DMS53 treated with DMSO at 0.1 percent for 48 hours (cell line): ENCODE measurements at regions not wholly inside any gene's neighbourhood (a gene's known extent, or its start where the extent isn't known, plus 50 kb on each side); places are given as distances from the start of the nearest gene placed in this dataset.

Experiments
- DNase-seq: peaks from one replicate; lab custom pipeline; 2025; ENCODE audit not compliant: unreplicated experiment; lab: John Stamatoyannopoulos, UW

DNA sequence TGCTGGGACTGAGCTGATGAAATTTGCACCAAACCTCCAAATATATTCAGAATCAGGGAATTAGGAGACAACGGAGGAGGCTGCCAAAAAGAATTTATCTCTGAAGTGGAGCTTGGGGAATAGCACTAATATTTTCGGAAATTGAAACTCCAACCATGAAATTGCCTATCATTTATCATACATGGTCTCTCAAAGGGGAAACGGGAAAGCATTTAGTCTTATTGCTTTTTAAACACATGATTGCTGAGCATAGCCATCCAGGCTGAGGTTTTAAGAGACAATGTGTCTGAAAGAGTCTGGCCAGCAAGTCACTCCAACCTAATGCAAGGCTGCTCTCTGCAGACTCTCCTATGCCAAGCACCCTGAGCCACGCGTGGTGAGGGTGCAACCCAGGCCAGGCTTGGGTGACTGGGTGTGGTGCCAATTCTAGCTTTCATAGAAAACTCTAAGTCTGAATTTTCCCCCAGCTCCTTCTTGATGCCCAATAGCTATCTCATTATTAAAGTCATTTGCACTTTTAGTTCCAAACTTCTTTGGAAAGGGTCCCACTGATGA is 200.2 kb downstream of the RPLP1 start:
- DNase-seq, result no peak

DNA sequence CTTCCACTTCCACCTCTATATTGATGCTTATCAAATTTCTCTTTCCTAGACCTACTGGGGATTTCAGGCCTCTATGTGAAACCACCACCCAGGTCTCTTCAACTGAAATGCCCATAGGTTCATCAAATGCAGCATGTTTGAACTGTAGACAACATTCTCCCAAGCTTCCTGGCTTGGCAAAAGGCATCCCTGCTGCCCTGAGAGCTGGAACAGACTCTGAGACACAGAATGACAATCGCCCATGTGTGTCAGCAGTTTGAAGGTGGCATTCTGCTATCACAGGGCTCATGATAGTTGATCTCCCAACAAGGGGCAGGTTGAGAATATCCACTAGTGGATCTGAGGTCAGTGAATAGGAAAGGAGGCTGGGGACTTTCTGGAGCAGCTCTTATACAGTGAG is 200.7 kb downstream of the RPLP1 start:
- DNase-seq, result no peak

DNA sequence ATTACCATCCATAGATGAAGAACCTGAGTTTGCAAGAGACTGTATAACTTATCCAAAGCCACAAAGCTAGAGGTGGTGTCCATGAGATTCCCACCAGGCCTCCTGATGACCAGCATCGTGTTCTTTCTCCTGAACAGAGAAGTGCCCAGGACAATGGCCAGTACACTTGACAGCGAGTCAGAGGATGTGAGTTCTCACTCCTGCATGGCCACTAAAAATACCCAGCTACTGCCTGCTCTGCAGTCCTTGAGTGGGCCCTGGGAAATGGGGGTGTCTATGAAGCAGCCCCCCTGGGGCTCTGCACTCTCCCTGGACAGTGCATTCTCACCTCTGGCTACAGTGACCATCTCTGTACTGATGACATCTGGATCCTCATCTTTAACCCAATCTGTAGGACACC is 201.2 kb downstream of the RPLP1 start:
- DNase-seq, result no peak

DNA sequence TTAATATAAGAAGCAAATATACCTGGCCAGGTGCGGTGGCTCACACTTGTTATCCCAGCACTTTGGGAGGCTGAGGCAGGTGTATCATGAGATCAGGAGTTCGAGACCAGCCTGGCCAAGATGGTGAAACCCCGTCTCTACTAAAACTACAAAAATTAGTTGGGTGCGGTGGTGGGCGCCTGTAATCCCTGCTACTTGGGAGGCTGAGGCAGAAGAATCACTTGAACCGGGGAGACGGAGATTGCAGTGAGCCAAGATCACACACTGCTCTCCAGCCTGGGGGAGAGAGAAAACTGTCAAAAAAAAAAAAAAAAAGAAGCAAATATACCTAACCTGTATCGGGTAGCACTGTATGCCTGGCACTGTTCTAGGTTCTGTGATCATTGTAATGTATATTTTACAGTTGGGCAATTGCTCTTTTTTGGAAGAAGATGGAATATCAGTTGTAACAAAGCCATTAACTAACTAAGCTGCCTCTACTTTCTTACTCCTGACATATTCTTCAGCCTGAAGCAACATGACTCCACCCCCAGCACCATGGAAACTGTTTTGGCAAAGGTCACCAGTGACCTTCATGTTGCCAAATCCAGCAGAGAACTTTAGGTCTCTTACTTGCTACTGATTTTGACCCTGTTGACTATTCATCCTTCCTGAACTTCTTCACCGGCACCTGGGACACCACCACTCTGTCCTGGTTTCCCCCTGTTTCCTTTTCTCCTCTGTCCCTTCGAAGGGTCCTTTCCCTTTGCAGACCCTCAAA is 203.8 kb downstream of the RPLP1 start:
- DNase-seq, result no peak

DNA sequence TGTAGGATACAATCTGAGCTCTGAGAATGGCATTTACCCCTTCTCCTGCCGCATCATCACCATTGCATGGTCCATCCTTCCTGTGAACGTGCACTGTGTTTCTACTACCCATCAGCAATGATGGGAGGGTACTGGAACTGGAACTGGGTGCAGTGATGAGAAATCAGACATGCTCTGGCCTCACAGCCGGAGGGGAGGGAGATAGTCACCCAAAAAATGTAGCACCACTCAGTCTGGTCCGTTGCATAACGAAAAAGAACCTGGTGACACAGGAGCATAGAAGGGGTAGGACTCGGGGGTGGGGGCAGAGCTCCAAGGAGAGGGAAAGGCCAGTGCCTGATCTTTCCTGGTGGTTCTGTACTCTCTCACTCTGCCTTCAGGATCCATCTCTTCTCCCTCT is 205.0 kb downstream of the RPLP1 start:
- DNase-seq, result no peak

DNA sequence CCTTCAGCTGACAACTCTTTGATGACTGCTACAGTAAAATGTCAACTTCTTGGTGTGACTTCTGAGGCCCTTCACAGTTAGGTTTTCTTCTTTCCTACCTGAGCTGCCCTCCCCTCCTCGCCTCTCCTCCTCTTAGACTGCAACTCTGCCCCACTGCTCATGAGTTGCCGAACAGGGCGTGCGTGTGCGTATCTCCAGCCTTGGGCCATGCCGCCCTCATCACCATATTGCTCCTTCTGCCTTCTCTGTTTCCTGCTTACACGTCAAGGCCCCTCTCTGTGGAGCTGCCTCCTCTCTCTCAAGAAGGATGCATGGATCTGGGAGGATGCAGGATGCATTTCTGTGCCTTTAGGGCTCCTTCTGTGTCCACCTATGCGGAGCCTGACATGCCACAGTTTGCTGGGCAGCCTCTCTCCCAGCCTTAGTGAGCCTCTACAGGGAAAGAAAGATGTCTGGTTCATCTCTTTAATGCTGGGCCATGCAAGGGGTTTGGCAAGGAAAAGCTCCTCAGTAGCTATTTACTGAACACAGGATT is 205.9 kb downstream of the RPLP1 start:
- no peak for DNase-seq

DNA sequence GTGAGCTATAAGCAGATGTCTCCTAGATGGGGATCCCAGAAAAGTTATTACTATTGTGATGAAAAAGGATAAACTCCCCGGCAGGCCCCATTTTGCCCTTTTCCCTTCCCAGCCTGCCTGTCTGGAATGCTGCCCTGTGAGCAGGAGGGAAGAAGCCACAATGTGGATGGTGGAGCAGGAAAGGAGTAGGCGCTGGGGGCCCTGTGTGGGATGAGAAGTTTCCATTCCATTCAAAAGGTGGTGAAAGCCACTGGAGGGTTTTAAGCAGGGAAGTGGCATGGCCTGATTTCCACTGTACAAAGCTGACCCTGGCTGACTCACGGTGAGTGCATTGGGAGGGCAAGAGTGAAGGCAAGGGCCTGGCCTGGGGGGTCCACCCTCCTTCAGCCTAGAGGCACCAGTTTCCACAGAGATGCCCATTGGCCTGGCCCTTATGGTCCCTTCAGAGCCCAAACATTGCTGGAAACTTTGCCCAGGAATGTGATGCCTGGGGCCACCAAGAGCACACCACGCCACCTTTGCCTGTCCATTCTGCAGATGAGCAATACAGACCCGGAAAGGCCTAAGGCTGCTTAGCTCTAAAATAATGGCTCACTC is 206.9 kb downstream of the RPLP1 start:
- DNase-seq, result no peak

DNA sequence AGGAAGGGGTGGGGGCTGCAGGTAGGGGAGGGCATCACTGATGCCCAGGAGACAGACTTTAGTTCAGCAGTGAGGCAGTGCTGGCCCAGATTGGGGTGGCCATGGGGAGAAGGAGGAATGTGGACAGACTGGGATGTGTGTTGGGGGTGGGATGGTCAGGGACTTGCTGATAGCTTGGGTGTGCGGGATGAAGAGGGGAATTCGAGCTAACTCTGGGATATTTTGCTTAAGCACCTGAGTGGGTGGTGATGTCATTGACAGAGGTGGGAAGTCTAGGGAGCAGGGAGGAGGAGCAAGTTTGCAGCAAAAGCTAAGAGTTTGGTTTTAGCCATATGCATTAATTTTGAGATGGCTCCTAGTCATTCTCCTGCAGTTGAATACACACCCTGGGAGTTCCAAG is 207.5 kb downstream of the RPLP1 start:
- DNase-seq, result no peak

DNA sequence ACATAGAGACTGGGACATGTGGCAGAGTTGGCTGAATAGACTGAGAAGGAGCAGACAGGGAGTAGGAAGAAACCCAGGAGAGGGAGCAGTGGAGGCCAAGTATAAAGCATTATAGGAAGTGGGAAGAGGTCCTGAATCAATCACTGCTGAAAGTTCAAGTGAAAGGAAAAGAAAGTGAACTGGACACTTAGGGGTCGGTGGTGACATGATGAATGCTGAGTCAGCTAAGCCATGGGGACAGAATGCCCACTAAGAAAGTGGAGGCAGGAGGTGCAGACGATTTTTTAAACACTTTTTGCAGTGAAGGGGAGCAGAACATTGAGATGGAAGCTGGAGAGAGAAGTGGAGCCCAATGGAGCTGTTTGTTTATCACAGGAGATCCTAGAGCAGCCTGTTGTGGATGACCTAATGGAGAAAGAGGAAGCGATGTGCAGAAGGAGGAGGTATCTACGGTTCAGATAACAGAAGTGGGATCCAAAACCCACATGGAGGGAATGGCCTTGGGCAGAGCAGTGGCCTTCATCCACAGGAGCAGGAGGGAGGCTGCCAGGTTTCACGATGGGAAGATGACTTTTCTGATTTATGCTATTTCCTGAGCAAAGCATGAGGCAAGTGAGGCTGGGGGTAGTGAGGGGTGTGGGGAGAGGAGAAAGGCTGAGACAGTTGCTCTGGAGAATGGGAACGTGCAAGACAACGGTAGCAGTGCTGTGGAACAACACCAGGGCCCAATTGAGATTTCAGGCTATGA is 208.2 kb downstream of the RPLP1 start:
- DNase-seq, result no peak

DNA sequence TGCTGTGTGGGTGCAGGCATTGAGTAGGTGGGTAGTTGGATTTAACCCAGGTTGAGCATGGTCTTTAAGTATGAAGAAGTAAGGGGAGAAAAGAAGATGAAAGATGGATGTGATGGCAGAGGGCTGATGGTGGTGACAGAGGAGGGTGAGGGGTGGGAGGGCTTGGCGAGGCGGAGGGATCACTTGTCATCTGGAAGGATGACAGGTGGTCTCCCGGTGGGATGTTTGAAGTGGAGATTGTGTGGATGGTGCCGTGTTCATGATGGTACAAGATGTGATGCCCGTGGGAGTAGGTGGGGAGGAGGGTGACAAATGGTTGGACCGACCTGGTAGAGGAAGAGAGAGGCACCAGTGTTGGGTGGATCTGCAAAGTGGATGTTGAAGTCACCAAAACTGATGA is 208.8 kb downstream of the RPLP1 start:
- DNase-seq, result no peak

DNA sequence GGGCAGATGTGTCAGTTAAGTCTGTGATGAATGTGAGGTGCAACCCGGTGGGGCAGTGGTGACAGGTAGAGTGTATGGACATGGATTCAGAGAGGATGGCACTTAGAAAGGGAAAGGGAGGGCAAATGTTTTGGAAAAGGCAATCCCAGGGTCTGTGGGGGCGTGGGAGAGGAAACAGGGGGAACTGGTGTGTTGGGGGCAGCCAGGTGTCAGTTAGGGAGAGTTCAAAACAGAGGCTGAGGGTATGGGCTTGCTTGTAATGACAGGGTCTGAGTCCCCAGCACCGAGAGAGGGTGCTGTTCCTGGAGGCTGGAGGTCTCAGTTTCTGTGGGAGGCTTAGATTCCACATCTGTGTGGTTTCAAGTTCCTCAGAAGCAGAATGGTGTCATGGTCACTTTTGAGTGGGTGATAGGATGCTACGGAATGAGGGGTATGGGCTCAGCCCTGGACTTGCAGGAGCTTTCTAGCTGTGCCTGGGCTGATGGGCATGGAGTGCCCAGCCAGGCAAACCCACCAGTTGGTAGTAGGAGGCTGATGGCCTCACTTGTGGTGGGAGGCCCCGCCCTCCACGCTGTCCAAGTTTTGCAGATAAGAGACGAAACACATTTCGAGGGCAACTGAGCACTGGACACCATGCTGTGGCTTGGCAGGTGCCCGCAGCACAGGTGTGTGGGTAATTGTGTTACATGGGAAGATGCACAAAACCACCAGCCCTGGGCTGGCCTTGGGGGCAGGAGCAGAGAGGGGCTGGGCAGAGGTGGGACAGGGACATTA is 209.4 kb downstream of the RPLP1 start:
- DNase-seq, result no peak

DNA sequence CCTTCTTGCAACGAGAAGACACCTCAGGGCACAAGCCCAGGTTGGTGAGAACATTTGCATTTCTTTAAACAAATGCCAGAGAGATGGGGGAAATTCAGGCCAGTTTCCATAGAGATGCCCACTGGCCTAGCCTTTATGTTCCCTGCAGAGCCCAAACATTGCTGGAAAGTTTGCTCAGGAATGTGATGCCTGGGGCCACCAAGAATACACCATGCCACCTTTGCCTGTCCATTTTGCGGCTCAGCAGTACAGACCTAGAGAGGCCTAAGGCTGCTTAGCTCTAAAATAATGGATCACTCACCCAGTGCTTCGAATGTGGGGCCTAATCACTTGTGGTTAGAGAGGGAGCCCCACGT is 210.0 kb downstream of the RPLP1 start:
- no peak for DNase-seq

DNA sequence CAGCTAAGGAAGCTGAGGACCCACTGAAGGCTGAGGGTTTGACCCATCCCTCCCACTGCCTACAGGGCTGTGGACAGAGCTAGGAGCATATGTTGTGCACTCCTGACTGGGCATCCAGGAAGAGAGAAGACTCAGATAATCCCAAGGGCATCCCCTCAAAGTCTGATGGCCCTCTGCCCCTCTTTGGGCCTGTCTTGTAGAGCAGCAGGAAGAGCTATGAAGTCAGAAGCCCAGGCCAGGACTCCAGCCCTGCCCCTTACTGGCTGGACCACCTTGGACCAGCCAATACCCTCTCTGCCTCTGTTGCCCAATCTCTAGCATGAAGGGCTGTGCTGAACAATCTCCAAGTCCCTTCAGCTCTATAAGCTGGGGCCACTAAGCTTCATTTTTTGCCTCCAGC is 210.8 kb downstream of the RPLP1 start:
- DNase-seq, result no peak

DNA sequence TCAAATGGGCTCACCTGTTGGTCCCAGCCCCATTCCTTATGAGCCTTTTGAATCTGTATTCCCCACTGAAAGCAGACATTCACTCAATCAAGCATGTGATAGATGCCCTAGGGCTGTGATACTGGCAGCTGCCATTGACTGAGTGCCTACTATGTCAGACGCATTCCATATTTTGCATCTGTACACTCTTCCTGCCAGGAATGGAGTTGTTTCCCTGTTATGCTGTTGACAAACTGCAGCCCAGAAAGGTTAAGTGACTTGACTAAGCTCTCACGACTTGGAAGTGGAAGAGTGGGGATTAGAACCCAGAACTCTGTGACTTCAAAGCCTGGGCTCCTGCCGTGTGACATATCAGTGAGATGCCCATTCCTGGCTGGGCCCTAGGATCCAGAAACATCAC is 211.4 kb downstream of the RPLP1 start:
- no peak for DNase-seq

DNA sequence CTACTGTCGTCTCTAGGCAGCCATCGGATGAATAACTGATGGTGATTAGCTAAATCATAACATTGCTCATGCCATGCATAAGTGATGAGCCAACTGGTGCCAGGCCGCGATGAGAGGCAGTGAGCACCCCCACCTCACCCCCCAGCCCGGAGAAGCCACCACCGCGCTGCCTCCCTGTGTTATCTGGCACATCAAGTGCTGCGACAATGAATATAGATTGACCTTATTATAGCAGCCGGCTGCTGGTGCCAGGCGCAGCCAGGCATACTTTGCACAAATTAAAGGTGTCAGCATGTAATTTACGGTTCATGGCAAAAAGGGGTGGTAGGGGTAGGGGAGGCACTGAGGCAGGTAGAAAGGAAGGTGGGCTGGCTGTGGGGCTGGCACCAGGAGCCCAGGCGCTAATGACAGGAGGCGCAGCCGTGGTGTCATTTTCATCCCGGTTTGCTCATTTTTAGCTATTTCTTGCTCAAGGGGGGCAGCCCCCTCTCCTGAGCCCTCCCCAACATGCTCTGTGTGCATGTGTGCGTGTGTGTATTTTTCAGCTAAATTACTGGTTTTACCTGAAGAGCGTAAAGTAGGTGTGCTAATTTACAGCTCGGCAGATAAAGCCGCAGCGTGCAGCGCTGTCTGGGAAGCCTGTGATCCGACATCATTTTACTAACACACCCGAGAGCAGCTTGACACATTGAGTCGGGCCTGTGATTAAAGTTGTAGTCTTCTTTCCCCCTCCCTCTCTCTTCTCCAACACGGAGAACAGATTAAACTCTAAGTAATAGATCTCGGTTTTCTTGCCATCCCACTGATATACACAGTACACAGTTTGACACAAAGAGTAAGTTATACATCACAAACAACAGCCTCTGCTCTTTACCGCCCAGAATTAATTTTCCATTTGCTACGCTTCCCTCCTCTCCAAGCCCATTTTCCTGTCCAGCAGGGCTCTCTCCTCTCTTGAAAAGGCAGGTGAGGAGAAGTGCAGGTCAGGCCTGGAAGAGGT is 212.3 kb downstream of the RPLP1 start:
- no peak for DNase-seq

DNA sequence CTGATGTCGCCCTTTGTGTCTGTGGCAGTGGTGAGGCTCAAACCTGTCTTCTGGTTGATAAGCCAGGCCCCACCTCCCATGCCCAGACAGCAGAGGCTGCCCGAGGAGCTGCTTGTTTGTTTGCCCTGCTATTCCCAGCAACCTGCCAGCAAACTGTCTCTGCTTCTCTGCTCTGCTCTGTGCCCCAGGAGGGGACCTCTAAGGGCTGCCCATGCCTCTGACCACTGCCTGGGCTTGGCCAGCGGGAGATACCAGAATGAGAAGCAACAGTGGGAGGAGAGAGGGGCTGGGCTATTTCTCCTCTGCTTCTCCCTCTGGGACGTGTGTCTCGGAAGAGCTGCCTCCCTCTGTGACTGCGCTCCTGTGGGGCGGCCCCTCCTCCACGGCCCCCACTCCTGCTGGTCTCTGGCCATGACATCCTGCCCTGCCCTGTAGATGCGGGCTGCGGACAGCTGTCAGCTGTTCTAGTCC is 213.1 kb downstream of the RPLP1 start:
- no peak for DNase-seq

DNA sequence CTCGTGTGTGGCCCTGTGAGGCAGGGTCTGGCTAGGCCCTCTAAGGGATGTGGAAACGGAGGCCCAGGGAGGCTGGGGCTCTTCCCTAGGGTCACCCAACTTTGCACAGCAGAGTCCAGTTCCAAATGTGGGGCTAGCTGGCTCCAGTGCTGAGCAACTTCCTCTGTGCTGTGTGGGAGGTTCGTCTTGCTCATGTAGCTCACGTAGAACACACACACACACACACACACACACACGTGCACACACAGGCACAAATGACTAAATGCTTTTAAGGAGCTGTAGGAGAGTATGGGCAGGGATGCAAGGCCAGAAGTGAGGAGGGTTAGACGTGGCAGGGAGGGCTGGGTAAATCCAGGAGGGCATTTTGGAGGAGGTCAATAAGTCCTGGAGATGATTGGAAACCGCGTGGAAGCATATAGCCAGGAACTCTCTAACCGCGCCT is 213.8 kb downstream of the RPLP1 start:
- DNase-seq, result no peak

DNA sequence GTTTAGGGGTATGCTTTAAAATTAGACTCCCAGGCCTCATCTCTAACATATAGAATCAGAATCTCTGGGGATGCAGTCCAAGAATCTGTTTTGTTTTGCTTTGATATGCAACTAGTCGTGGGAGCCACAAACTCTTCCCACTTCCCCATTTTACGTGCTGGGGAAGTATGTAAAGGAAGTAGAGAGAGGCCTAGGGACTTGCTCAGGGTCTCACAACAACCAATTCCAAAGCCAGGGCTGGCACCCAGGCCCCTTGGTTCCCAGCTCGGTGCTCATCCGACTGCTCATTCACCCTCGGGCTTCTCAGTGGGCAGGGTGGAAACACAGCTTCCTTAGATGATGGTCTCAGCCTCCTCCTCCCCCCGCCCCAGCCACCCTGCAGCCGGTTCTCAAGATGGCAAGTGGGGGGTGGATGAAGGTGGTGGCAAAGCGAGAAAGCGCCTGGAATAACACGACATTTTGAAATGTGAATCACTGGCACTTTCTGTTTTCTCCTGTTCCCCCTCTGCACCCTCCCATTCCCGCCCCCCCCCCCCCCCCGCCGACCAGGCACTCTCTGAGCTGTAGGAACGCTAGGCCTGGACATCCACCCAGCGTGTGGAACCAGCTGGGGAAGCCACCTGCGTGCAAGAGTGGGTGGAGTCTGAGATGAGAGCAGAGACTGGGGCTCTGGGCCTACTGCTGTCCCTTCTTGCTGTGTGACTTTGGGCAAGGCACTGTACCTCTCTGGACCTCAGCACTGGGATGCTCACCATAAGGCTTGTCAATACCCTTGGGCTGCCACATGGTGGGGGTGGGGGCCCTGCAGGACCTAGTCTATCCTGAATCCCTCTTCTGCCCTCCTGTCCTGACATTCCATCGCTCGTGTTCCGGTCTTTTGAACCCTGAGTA is 214.5 kb downstream of the RPLP1 start:
- DNase-seq, result no peak
